Activated naive CD4-positive, alpha-beta T cell treated with anti-CD3 and anti-CD28 coated beads for 36 hours (primary cell): ENCODE measurements at regions not wholly inside any gene's neighbourhood (a gene's known extent, or its start where the extent isn't known, plus 50 kb on each side); places are given as distances from the start of the nearest gene placed in this dataset.
"Not testable (repeated sequence)": the region's sequence is repeated elsewhere in the genome, so short reads cannot be mapped to it uniquely, and the experiment has no call there.

Experiments used
- CTCF ChIA-PET: fragments of 350-600 bp; sonication (Branson Sonifier 250); formaldehyde crosslinking; loops from one replicate; lab custom pipeline; 2021; ENCODE audit warnings: antibody characterized with exemption; lab: Charles Lee
- DNase-seq: peaks from one replicate; pipeline ENCODE4 v3.0.0-alpha.2; 2020
- H3K27ac Mint-ChIP-seq: one replicate; pipeline ENCODE4 v1.8.0; 2021; ENCODE audit warnings: mild to moderate bottlenecking, mixed read lengths
- H3K27me3 Mint-ChIP-seq: one replicate; pipeline ENCODE4 v1.8.0; 2021; ENCODE audit warnings: low read depth, mixed read lengths
- H3K36me3 Mint-ChIP-seq: one replicate; pipeline ENCODE4 v1.8.0; 2021; ENCODE audit warnings: low read depth, mixed read lengths
- H3K4me1 Mint-ChIP-seq: one replicate; pipeline ENCODE4 v1.8.0; 2021; ENCODE audit warnings: low read depth, mixed read lengths
- H3K4me3 Mint-ChIP-seq: one replicate; pipeline ENCODE4 v1.8.0; 2021; ENCODE audit warnings: mild to moderate bottlenecking, moderate library complexity, mixed read lengths
- H3K9me3 Mint-ChIP-seq: one replicate; pipeline ENCODE4 v1.8.0; 2021; ENCODE audit warnings: mixed read lengths
- intact Hi-C: fragments of 100-400 bp; cut with micrococcal nuclease; formaldehyde crosslinking; loops from one replicate; pipeline ENCODE4 v1.15.1; 2023

- intact Hi-C loops, result loop anchor here (2.0 to 10.0 kb wide), 2 partner anchors 43 to 643 kb away; no protein-coding TSS in a partner anchor
- DNase-seq, H3K36me3 Mint-ChIP-seq, H3K27ac Mint-ChIP-seq, H3K4me3 Mint-ChIP-seq, H3K27me3 Mint-ChIP-seq, H3K9me3 Mint-ChIP-seq, H3K4me1 Mint-ChIP-seq: not testable (repeated sequence)
- CTCF ChIA-PET, result interaction anchor here (0.6 to 1.0 kb wide), 2 partner anchors 73 to 261 kb away, joined by 3 read pairs; no protein-coding TSS in a partner anchor
Measured at GRCh38 chr3:125741991-125742718, 146.9 kb upstream of the OSBPL11 start.

GRCh38 chr3:125742845-125743244 lies 147.5 kb upstream of the OSBPL11 start:
- not testable (repeated sequence) for H3K36me3 Mint-ChIP-seq
- intact Hi-C loops, result loop anchor here (1.0 to 10.0 kb wide), 3 partner anchors 44 to 642 kb away; no protein-coding TSS in a partner anchor

GRCh38 chr3:125757050-125757449 lies 161.8 kb upstream of the OSBPL11 start:
- H3K27ac Mint-ChIP-seq, intact Hi-C loops, H3K36me3 Mint-ChIP-seq, H3K4me1 Mint-ChIP-seq, DNase-seq, CTCF ChIA-PET, H3K9me3 Mint-ChIP-seq, H3K4me3 Mint-ChIP-seq, H3K27me3 Mint-ChIP-seq: not testable (repeated sequence)

More at GRCh38 chr3:125742845-125743244, 147.5 kb upstream of the OSBPL11 start:
- CTCF ChIA-PET, result interaction anchor here (1.0 kb wide), 1 partner anchor 74 kb away, joined by 3 read pairs; no protein-coding TSS in a partner anchor
- not testable (repeated sequence) for H3K27ac Mint-ChIP-seq, H3K4me3 Mint-ChIP-seq, H3K27me3 Mint-ChIP-seq, H3K9me3 Mint-ChIP-seq, H3K4me1 Mint-ChIP-seq
- peak; percentile 83 for DNase-seq

GRCh38 chr3:125758641-125759130 lies 163.4 kb upstream of the OSBPL11 start:
- H3K27me3 Mint-ChIP-seq, DNase-seq, H3K36me3 Mint-ChIP-seq, H3K4me3 Mint-ChIP-seq, CTCF ChIA-PET, H3K27ac Mint-ChIP-seq, H3K9me3 Mint-ChIP-seq, intact Hi-C loops, H3K4me1 Mint-ChIP-seq: not testable (repeated sequence)

- intact Hi-C loops, H3K36me3 Mint-ChIP-seq, H3K9me3 Mint-ChIP-seq, DNase-seq, H3K4me1 Mint-ChIP-seq, H3K4me3 Mint-ChIP-seq, CTCF ChIA-PET, H3K27ac Mint-ChIP-seq: not testable (repeated sequence)
- H3K27me3 Mint-ChIP-seq, result peaks cover 26% of the 10 kb centered on the region
Measured at GRCh38 chr3:125762601-125763000, 167.3 kb upstream of the OSBPL11 start.

- H3K9me3 Mint-ChIP-seq, H3K36me3 Mint-ChIP-seq, H3K4me1 Mint-ChIP-seq, H3K27ac Mint-ChIP-seq: not testable (repeated sequence)
- intact Hi-C loops, result loop anchor here (1.0 kb wide), 1 partner anchor 150 kb away; no protein-coding TSS in a partner anchor
- CTCF ChIA-PET, result interaction anchor here (0.6 to 0.9 kb wide), 3 partner anchors 9 to 150 kb away, joined by 3 to 4 read pairs (median 4); no protein-coding TSS in a partner anchor
- Mint-ChIP-seq H3K27me3 (peaks cover 29% of the 10 kb centered on the region), H3K4me3 (peak overlapping the region; percentile 58)
- peak; percentile 46 for DNase-seq
Measured at GRCh38 chr3:125766285-125766826, 171.1 kb upstream of the OSBPL11 start.

GRCh38 chr3:125766931-125767330 lies 171.6 kb upstream of the OSBPL11 start:
- CTCF ChIA-PET, result interaction anchor here (0.6 to 0.9 kb wide), 4 partner anchors 9 to 150 kb away, joined by 3 to 4 read pairs (median 4); no protein-coding TSS in a partner anchor
- H3K9me3 Mint-ChIP-seq, H3K4me1 Mint-ChIP-seq, DNase-seq, H3K27ac Mint-ChIP-seq, H3K36me3 Mint-ChIP-seq: not testable (repeated sequence)
- intact Hi-C loops, result loop anchor here (1.0 kb wide), 1 partner anchor 149 kb away; no protein-coding TSS in a partner anchor
- H3K27me3 Mint-ChIP-seq, result peaks cover 29% of the 10 kb centered on the region
- H3K4me3 Mint-ChIP-seq, result peak overlapping the region; percentile 58

- CTCF ChIA-PET, result interaction anchor here (0.9 kb wide), 1 partner anchor 13 kb away, joined by 3 read pairs; no protein-coding TSS in a partner anchor
- H3K36me3 Mint-ChIP-seq, result no peaks in the 10 kb centered on the region
- no peaks in the 10 kb centered on the region for H3K4me1 Mint-ChIP-seq
- H3K27ac Mint-ChIP-seq, result no peak overlapping the region
- H3K9me3 Mint-ChIP-seq, result no peaks in the 10 kb centered on the region
- DNase-seq, result no peak
- H3K27me3 Mint-ChIP-seq, result peaks cover 26% of the 10 kb centered on the region
- H3K4me3 Mint-ChIP-seq, result peak overlapping the region; percentile 58
- intact Hi-C loops, result no loop called here
Measured at GRCh38 chr3:125767641-125768040, 172.3 kb upstream of the OSBPL11 start.

GRCh38 chr3:125768821-125769220 lies 173.5 kb upstream of the OSBPL11 start:
- H3K4me3 Mint-ChIP-seq, H3K27ac Mint-ChIP-seq, H3K36me3 Mint-ChIP-seq, DNase-seq, H3K9me3 Mint-ChIP-seq, intact Hi-C loops, H3K4me1 Mint-ChIP-seq, CTCF ChIA-PET: not testable (repeated sequence)
- H3K27me3 Mint-ChIP-seq, result peaks cover 26% of the 10 kb centered on the region

GRCh38 chr3:125771506-125771905 lies 176.2 kb upstream of the OSBPL11 start:
- DNase-seq, CTCF ChIA-PET: not testable (repeated sequence)

GRCh38 chr3:125774433-125775034 lies 179.2 kb upstream of the OSBPL11 start:
- H3K4me1 Mint-ChIP-seq, H3K9me3 Mint-ChIP-seq, CTCF ChIA-PET, DNase-seq, intact Hi-C loops, H3K27me3 Mint-ChIP-seq, H3K27ac Mint-ChIP-seq, H3K4me3 Mint-ChIP-seq, H3K36me3 Mint-ChIP-seq: not testable (repeated sequence)

More at GRCh38 chr3:125771506-125771905, 176.2 kb upstream of the OSBPL11 start:
- H3K4me3 Mint-ChIP-seq, H3K9me3 Mint-ChIP-seq, H3K27ac Mint-ChIP-seq, intact Hi-C loops, H3K4me1 Mint-ChIP-seq, H3K36me3 Mint-ChIP-seq: not testable (repeated sequence)
- H3K27me3 Mint-ChIP-seq, result peaks cover 13% of the 10 kb centered on the region

- not testable (repeated sequence) for DNase-seq
Measured at GRCh38 chr3:125775106-125775505, 179.8 kb upstream of the OSBPL11 start.

More at GRCh38 chr3:125775106-125775505, 179.8 kb upstream of the OSBPL11 start:
- H3K4me3 Mint-ChIP-seq, H3K36me3 Mint-ChIP-seq, H3K9me3 Mint-ChIP-seq, intact Hi-C loops, H3K4me1 Mint-ChIP-seq, H3K27ac Mint-ChIP-seq, H3K27me3 Mint-ChIP-seq: not testable (repeated sequence)
- CTCF ChIA-PET, result interaction anchor here (1.2 kb wide), 1 partner anchor 9 kb away, joined by 4 read pairs; no protein-coding TSS in a partner anchor
